ENCODE measurements at regions not wholly inside any gene's neighbourhood (a gene's known extent, or its start where the extent isn't known, plus 50 kb on each side); places are given as distances from the start of the nearest gene placed in this dataset.

DNA sequence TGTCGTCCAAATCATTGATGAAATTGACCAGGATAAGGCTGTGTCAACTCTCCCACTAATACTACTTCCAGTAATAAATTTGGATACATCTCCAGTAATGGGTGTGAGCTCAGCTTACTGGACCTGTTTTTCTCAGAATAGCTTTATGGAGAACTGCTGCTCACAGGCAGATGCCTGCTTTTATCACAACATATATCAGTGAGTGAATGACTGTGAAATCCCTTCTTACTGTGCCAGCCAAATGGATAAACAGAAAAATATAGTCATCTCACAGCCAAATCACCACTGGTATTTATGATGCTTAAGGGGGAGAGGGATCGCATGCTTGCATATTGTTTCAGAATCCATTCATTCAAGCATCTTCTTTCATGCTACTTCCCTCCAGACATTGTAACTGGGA is 148.4 kb upstream of the PAPPA start:
- intact Hi-C loops (cut with DNase I): loop anchor here in 2 of 10 donors (10.0 kb wide), 1 partner anchor 120 kb away; no protein-coding TSS in a partner anchor
- ATAC-seq: no peak
- TF ChIP-seq, protein P1, sequence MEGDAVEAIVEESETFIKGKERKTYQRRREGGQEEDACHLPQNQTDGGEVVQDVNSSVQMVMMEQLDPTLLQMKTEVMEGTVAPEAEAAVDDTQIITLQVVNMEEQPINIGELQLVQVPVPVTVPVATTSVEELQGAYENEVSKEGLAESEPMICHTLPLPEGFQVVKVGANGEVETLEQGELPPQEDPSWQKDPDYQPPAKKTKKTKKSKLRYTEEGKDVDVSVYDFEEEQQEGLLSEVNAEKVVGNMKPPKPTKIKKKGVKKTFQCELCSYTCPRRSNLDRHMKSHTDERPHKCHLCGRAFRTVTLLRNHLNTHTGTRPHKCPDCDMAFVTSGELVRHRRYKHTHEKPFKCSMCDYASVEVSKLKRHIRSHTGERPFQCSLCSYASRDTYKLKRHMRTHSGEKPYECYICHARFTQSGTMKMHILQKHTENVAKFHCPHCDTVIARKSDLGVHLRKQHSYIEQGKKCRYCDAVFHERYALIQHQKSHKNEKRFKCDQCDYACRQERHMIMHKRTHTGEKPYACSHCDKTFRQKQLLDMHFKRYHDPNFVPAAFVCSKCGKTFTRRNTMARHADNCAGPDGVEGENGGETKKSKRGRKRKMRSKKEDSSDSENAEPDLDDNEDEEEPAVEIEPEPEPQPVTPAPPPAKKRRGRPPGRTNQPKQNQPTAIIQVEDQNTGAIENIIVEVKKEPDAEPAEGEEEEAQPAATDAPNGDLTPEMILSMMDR (IDR thresholded peaks at IDR 0.05): no peak
- 71 to 83% methylated on average over 2 of the region's 2 CpGs for WGBS, 2 donors
- Histone ChIP-seq H3K9me3 (peaks cover 0 to 6% (median 0%) of the 10 kb centered on the region in 11 donors), H3K27me3 (no peaks in the 10 kb centered on the region), H3K36me3 (no peaks in the 10 kb centered on the region), H3K4me3 (no peak overlapping the region), H3K4me1 (no peaks in the 10 kb centered on the region), H3K27ac (no peak overlapping the region)
- DNase-seq: no peak

DNA sequence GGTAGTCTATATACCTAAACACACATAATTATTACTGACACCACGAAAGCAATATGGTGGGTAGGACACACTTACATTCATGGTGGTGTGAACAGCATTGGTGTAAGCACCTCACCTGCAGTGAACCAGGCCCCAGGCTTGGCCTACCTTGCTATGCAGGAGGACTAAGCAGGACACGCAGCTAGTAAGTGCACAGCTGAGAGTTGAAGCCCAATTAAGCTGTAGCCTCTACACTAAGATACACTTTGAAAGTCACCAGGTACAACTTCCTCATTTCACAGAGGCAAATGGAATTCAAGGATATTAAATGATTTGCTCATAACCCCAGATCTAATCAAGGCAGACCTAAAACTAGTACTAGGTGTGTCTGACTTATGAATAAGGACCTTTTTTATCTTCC is 145.8 kb upstream of the PAPPA start:
- Histone ChIP-seq H3K27me3 (no peaks in the 10 kb centered on the region), H3K4me1 (no peaks in the 10 kb centered on the region), H3K4me3 (no peak overlapping the region), H3K9me3 (peaks cover 0 to 6% (median 0%) of the 10 kb centered on the region in 11 donors), H3K27ac (no peak overlapping the region), H3K36me3 (no peaks in the 10 kb centered on the region)
- 82% methylated on average over 2 of the region's 2 CpGs for WGBS, 2 donors
- no peak for ATAC-seq
- intact Hi-C loops (cut with DNase I): loop anchor here in 2 of 10 donors (10.0 kb wide), 1 partner anchor 123 kb away; no protein-coding TSS in a partner anchor
- no peak for DNase-seq
- TF ChIP-seq, protein P1 (IDR thresholded peaks at IDR 0.05): no peak

- no peak for DNase-seq
These were observed 145.3 kb upstream of the PAPPA start for GRCh38 chr9:116008278-116008677.

DNA sequence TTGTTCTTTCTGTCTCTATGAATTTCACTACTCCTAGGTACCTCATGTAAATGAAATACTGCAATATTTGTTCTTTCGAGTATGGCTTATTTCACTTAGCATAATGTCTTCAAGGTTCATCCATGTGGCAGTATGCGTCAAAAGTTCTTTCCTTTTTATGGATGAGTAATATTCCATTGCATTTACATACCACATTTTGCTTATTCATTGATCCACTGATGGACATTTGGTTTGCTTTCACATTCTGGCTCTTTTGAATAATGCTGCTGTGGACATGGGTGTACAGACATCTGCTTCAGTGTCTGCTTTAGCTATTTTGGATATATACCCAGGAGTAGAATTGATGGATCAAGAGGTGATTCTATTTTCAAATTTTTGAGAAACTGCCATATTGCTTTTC is 144.2 kb upstream of the PAPPA start:
- TF ChIP-seq, protein P1 (IDR thresholded peaks at IDR 0.05): no peak
- WGBS, 2 donors: 95 to 96% methylated on average over 2 of the region's 2 CpGs
- H3K27ac ChIP-seq: no peak overlapping the region
- intact Hi-C loops (cut with DNase I): loop anchor here in 2 of 10 donors (10.0 kb wide), 1 partner anchor 125 kb away; no protein-coding TSS in a partner anchor
- DNase-seq (no peak), ATAC-seq (no peak)
- H3K36me3 ChIP-seq: no peaks in the 10 kb centered on the region
- no peaks in the 10 kb centered on the region for H3K4me1 ChIP-seq
- peaks cover 0 to 6% (median 0%) of the 10 kb centered on the region in 11 donors for H3K9me3 ChIP-seq
- H3K4me3 ChIP-seq: no peak overlapping the region
- no peaks in the 10 kb centered on the region for H3K27me3 ChIP-seq

More at GRCh38 chr9:116008278-116008677, 145.3 kb upstream of the PAPPA start:
- no peak overlapping the region for H3K27ac ChIP-seq
- TF ChIP-seq, protein P1 (IDR thresholded peaks at IDR 0.05): no peak
- intact Hi-C loops (cut with DNase I): loop anchor here in 2 of 10 donors (10.0 kb wide), 1 partner anchor 123 kb away; no protein-coding TSS in a partner anchor
- H3K4me3 ChIP-seq: no peak overlapping the region
- H3K36me3 ChIP-seq: no peaks in the 10 kb centered on the region
- H3K27me3 ChIP-seq: no peaks in the 10 kb centered on the region
- H3K9me3 ChIP-seq: peaks cover 0 to 6% (median 0%) of the 10 kb centered on the region in 11 donors
- 68 to 73% methylated on average over 5 of the region's 5 CpGs for WGBS, 2 donors
- no peak for ATAC-seq
- no peaks in the 10 kb centered on the region for H3K4me1 ChIP-seq
